ENCODE measurements at regions not wholly inside any gene's neighbourhood (a gene's known extent, or its start where the extent isn't known, plus 50 kb on each side); places are given as distances from the start of the nearest gene placed in this dataset.

GRCh38 chr16:22618842-22619241 is 108.2 kb downstream of the NPIPB5 start:
- TF ChIP-seq, protein P1, sequence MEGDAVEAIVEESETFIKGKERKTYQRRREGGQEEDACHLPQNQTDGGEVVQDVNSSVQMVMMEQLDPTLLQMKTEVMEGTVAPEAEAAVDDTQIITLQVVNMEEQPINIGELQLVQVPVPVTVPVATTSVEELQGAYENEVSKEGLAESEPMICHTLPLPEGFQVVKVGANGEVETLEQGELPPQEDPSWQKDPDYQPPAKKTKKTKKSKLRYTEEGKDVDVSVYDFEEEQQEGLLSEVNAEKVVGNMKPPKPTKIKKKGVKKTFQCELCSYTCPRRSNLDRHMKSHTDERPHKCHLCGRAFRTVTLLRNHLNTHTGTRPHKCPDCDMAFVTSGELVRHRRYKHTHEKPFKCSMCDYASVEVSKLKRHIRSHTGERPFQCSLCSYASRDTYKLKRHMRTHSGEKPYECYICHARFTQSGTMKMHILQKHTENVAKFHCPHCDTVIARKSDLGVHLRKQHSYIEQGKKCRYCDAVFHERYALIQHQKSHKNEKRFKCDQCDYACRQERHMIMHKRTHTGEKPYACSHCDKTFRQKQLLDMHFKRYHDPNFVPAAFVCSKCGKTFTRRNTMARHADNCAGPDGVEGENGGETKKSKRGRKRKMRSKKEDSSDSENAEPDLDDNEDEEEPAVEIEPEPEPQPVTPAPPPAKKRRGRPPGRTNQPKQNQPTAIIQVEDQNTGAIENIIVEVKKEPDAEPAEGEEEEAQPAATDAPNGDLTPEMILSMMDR (IDR thresholded peaks at IDR 0.05; ENCODE audit: insufficient read depth, low read length, poor library complexity, severe bottlenecking) = no peak
- TF ChIP-seq EZH2phosphoT487 (conservative IDR thresholded peaks at IDR 0.05; ENCODE audit: low read length) = no peak
